HepG2 (cell line): ENCODE measurements at regions not wholly inside any gene's neighbourhood (a gene's known extent, or its start where the extent isn't known, plus 50 kb on each side); places are given as distances from the start of the nearest gene placed in this dataset.

Source experiments
- ATAC-seq: fragments of 200-7000 bp; cut with Tn5 transposase; 3 replicates; pipeline ENCODE4 v1.9.1; 2020; ENCODE audit warnings: mild to moderate bottlenecking, moderate library complexity
- BruUV-seq: library from RNA; stranded (reverse); fragments of 400-500 nt; replicated peaks from 2 replicates; lab custom pipeline; 2021; lab: Mats Ljungman, UMichigan
- CTCF ChIA-PET: fragments of 300-600 bp; formaldehyde crosslinking; extraction: SDS; loops from one replicate; lab custom pipeline; 2021; ENCODE audit warnings: low total read pairs, inconsistent platforms, low intra/inter-chr PET ratio; lab: Yijun Ruan, JAX
- POLR2A ChIA-PET: fragments of 350-600 bp; sonication (Branson Sonifier 250); formaldehyde crosslinking; loops from one replicate; lab custom pipeline; 2020; ENCODE audit warnings: antibody characterized with exemption, inconsistent platforms; lab: Yijun Ruan, JAX
- DNase-seq: peaks from one replicate; pipeline ENCODE4 v3.0.0-alpha.2; 2015; ENCODE audit warnings: low spot score
- FAIRE-seq: peaks from 3 replicates; lab custom pipeline; 2011; peaks lifted over from hg19 to GRCh38; lab: Jason Lieb, UNC
- H2AFZ ChIP-seq: one replicate; pipeline ENCODE4 v1.6.1; 2011; ENCODE audit warnings: low read length, inconsistent platforms
- H3K27ac ChIP-seq: fragments of 300-600 bp; 3 replicates; pipeline ENCODE4 v1.8.0; 2011; ENCODE audit warnings: mixed run types, mild to moderate bottlenecking, mixed read lengths, low read length, inconsistent platforms; ENCODE audit not compliant: insufficient read depth; ENCODE audit errors: extremely low read length
- H3K27me3 ChIP-seq, 2 experiments: fragments of 200-600 bp in 1 of 2; 2 replicates in 1 of 2; 3 replicates in 1 of 2; pipeline versions ENCODE4 v1.6.0 to v1.8.0; 2011; ENCODE audit warnings: low read length in 2 of 2, mild to moderate bottlenecking in 2 of 2, moderate library complexity in 2 of 2, inconsistent platforms in 1 of 2; ENCODE audit not compliant: insufficient read depth in 2 of 2, control insufficient read depth in 1 of 2
- H3K36me3 ChIP-seq, 2 experiments: fragments of 200-600 bp in 1 of 2; replicated peaks in 1 of 2; 2 replicates in 1 of 2; 3 replicates in 1 of 2; pipeline versions ENCODE4 v1.5.1 to v1.8.0; 2011; ENCODE audit warnings: low read length in 2 of 2, inconsistent platforms in 1 of 2; ENCODE audit not compliant: insufficient read depth in 2 of 2, control insufficient read depth in 1 of 2
- H3K4me1 ChIP-seq: 2 replicates; pipeline ENCODE4 v1.5.1; 2012; ENCODE audit warnings: low read length, inconsistent platforms; ENCODE audit not compliant: insufficient read depth
- H3K4me2 ChIP-seq: 2 replicates; pipeline ENCODE4 v1.6.0; 2011; ENCODE audit warnings: low read depth, low read length, inconsistent platforms
- H3K4me3 ChIP-seq, 3 experiments: fragments of 200-600 bp in 1 of 3; sonication (generic), shearing (Covaris generic) in 1 of 3; replicated peaks in 1 of 3; 2 replicates each; pipeline ENCODE4 v1.5.1; 2011 to 2016; ENCODE audit warnings: low read length in 3 of 3, inconsistent platforms in 2 of 3, low read depth in 2 of 3, mild to moderate bottlenecking in 2 of 3, control low read depth in 1 of 3, mixed read lengths in 1 of 3; ENCODE audit not compliant: insufficient read depth in 1 of 3
- H3K79me2 ChIP-seq: one replicate; pipeline ENCODE4 v1.6.1; 2011; ENCODE audit warnings: low read length, inconsistent platforms; ENCODE audit not compliant: insufficient read depth
- H3K9ac ChIP-seq: 2 replicates; pipeline ENCODE4 v1.6.0; 2011; ENCODE audit warnings: mild to moderate bottlenecking, low read depth, low read length, inconsistent platforms; ENCODE audit not compliant: insufficient read depth
- H3K9me3 ChIP-seq: 2 replicates; pipeline ENCODE4 v1.5.1; 2012; ENCODE audit warnings: mild to moderate bottlenecking, low read length
- H4K20me1 ChIP-seq: 2 replicates; pipeline ENCODE4 v1.6.0; 2011; ENCODE audit warnings: inconsistent platforms, mild to moderate bottlenecking, low read length, moderate library complexity; ENCODE audit not compliant: insufficient read depth
- CAMTA2 ChIP-seq: sonication (generic); formaldehyde crosslinking; IDR thresholded peaks from 2 replicates; pipeline ENCODE4 v1.4.0; 2020; ENCODE audit warnings: mild to moderate bottlenecking, missing genetic modification reagents, borderline replicate concordance
- EED ChIP-seq: sonication (generic); formaldehyde crosslinking; IDR thresholded peaks from 2 replicates; pipeline ENCODE4 v1.5.0; 2020; ENCODE audit warnings: mild to moderate bottlenecking, missing genetic modification reagents
- FOSL1 ChIP-seq: sonication (generic); formaldehyde crosslinking; IDR thresholded peaks from 2 replicates; pipeline ENCODE4 v1.9.0; 2021; ENCODE audit warnings: missing genetic modification reagents, borderline replicate concordance
- MEIS2 ChIP-seq: sonication (generic); formaldehyde crosslinking; IDR thresholded peaks from 2 replicates; pipeline ENCODE4 v1.9.0; 2021; ENCODE audit warnings: mild to moderate bottlenecking, missing genetic modification reagents
- MTF2 ChIP-seq: sonication (generic); formaldehyde crosslinking; IDR thresholded peaks from 2 replicates; pipeline ENCODE4 v1.5.0; 2020; ENCODE audit warnings: missing genetic modification reagents, borderline replicate concordance
- NFKB2 ChIP-seq: sonication (generic); formaldehyde crosslinking; IDR thresholded peaks from 2 replicates; pipeline ENCODE4 v1.4.0; 2020; ENCODE audit warnings: missing genetic modification reagents, borderline replicate concordance
- NR2F1 ChIP-seq, 2 experiments: fragments of 450-650 bp in 1 of 2; formaldehyde crosslinking in 1 of 2; IDR thresholded peaks; 2 replicates each; pipeline versions ENCODE4 v1.5.0 to v1.6.1; 2016 to 2020; ENCODE audit warnings: mild to moderate bottlenecking in 1 of 2, missing compliant biosample characterization in 1 of 2, missing genetic modification reagents in 1 of 2, moderate library complexity in 1 of 2
- ZNF598 ChIP-seq: sonication (generic); formaldehyde crosslinking; IDR thresholded peaks from 2 replicates; pipeline ENCODE4 v1.5.1; 2020; ENCODE audit warnings: mild to moderate bottlenecking, missing genetic modification reagents, borderline replicate concordance
- ZNF609 ChIP-seq: sonication (generic); formaldehyde crosslinking; IDR thresholded peaks from 2 replicates; pipeline ENCODE4 v1.4.0; 2020; ENCODE audit warnings: mild to moderate bottlenecking, missing genetic modification reagents, borderline replicate concordance
- ZNF737 ChIP-seq: sonication (generic); formaldehyde crosslinking; IDR thresholded peaks from 2 replicates; pipeline ENCODE4 v1.5.0; 2020; ENCODE audit warnings: missing genetic modification reagents, mild to moderate bottlenecking, borderline replicate concordance
- ZNF761 ChIP-seq: sonication (generic); formaldehyde crosslinking; conservative IDR thresholded peaks from 2 replicates; pipeline ENCODE4 v1.4.0; 2020; ENCODE audit warnings: mild to moderate bottlenecking, missing genetic modification reagents
- WGBS: methylation state at CpG from one replicate; pipeline ENCODE4 v1.1.6; 2017; ENCODE audit warnings: low lambda C conversion rate; 5-methylcytosine and 5-hydroxymethylcytosine counted together
- in situ Hi-C: cut with HindIII; loops from 2 replicates; pipeline ENCODE4 v1.10.0; 2017; ENCODE audit warnings: low pct_unique_long_range_greater_than_20kb; ENCODE audit not compliant: extremely low pct_ligation_motif_present
- intact Hi-C: fragments of 100-400 bp; cut with micrococcal nuclease; formaldehyde crosslinking; loops from one replicate; pipeline ENCODE4 v1.10.0; 2022; ENCODE audit not compliant: unreplicated experiment

GRCh38 chr4:138875891-138876608 is 139.5 kb upstream of the NOCT start:
- H3K27ac ChIP-seq = no peak overlapping the region

More at GRCh38 chr4:138875891-138876608, 139.5 kb upstream of the NOCT start:
- no peak overlapping the region for H3K9ac ChIP-seq
- in situ Hi-C loops (loop anchor here (10.0 kb wide), 1 partner anchor 301 kb away; no protein-coding TSS in a partner anchor), intact Hi-C loops (no loop called here)
- no peaks in the 10 kb centered on the region for H4K20me1 ChIP-seq
- no peaks in the 10 kb centered on the region for H3K9me3 ChIP-seq
- CTCF ChIA-PET = no interaction called here
- H3K4me3 ChIP-seq = no peak overlapping the region
- 7% methylated on average over 10 of the region's 10 CpGs for WGBS
- H3K36me3 ChIP-seq = no peaks in the 10 kb centered on the region
- BruUV-seq = no TSS peak
- FAIRE-seq (no peak), DNase-seq (no peak), ATAC-seq (no peak)
- H3K4me2 ChIP-seq = no peak overlapping the region
- no peaks in the 10 kb centered on the region for H3K79me2 ChIP-seq
- no peak overlapping the region for H2AFZ ChIP-seq
- peaks cover 1 to 34% of the 10 kb centered on the region in 2 experiments; a peak in 4 of 5 replicates for H3K27me3 ChIP-seq
- TF ChIP-seq NFKB2 (CRISPR knock-in tag) (no peak), MTF2 (CRISPR knock-in tag) (no peak), FOSL1 (CRISPR knock-in tag) (no peak), ZNF598 (CRISPR knock-in tag) (no peak), CAMTA2 (CRISPR knock-in tag) (no peak), EED (CRISPR knock-in tag) (no peak), ZNF737 (CRISPR knock-in tag) (no peak), ZNF609 (CRISPR knock-in tag) (no peak), MEIS2 (no peak), NR2F1 (CRISPR knock-in tag; IDR thresholded peaks at IDR 0.05) (no peak), ZNF761 (no peak)
- no peaks in the 10 kb centered on the region for H3K4me1 ChIP-seq
- POLR2A ChIA-PET = no interaction called here
